MCF 10A (cell line): ENCODE measurements at regions not wholly inside any gene's neighbourhood (a gene's known extent, or its start where the extent isn't known, plus 50 kb on each side); places are given as distances from the start of the nearest gene placed in this dataset.

Experiments used
- BruUV-seq: library from RNA; stranded (reverse); fragments of 400-500 nt; replicated peaks from 2 replicates; lab custom pipeline; 2021; lab: Mats Ljungman, UMichigan
- CTCF ChIA-PET: fragments of 300-600 bp; sonication (Branson Sonifier 250); formaldehyde crosslinking; extraction: SDS; loops from one replicate; lab custom pipeline; 2021; ENCODE audit warnings: antibody characterized with exemption, inconsistent platforms; lab: Yijun Ruan, JAX
- POLR2A ChIA-PET: fragments of 300-600, 350-650 bp; sonication (Branson Sonifier 250); formaldehyde crosslinking; extraction: SDS; loops from one replicate; lab custom pipeline; 2020; ENCODE audit warnings: antibody characterized with exemption, inconsistent platforms; lab: Yijun Ruan, JAX
- DNase-seq: peaks from one replicate; pipeline ENCODE4 v3.0.0-alpha.2; 2018; ENCODE audit not compliant: unreplicated experiment
- H3K27ac Mint-ChIP-seq: one replicate; pipeline ENCODE4 v1.8.0; 2022; ENCODE audit warnings: mild to moderate bottlenecking, low read depth, mixed read lengths; ENCODE audit not compliant: unreplicated experiment
- H3K27me3 Mint-ChIP-seq: one replicate; pipeline ENCODE4 v1.8.0; 2022; ENCODE audit warnings: mixed read lengths; ENCODE audit not compliant: insufficient read depth, unreplicated experiment
- H3K36me3 Mint-ChIP-seq: one replicate; pipeline ENCODE4 v1.8.0; 2022; ENCODE audit warnings: mild to moderate bottlenecking, moderate library complexity, mixed read lengths; ENCODE audit not compliant: insufficient read depth, unreplicated experiment
- H3K4me1 Mint-ChIP-seq: one replicate; pipeline ENCODE4 v1.8.0; 2022; ENCODE audit warnings: mixed read lengths; ENCODE audit not compliant: insufficient read depth, unreplicated experiment
- H3K4me3 Mint-ChIP-seq: one replicate; pipeline ENCODE4 v1.8.0; 2022; ENCODE audit warnings: mild to moderate bottlenecking, moderate library complexity, mixed read lengths; ENCODE audit not compliant: unreplicated experiment
- H3K9me3 Mint-ChIP-seq: one replicate; pipeline ENCODE4 v1.8.0; 2022; ENCODE audit warnings: mixed read lengths; ENCODE audit not compliant: unreplicated experiment
- CTCF ChIP-seq: fragments of 200-600 bp; IDR thresholded peaks from one replicate; pipeline ENCODE4 v1.8.0; 2022; ENCODE audit warnings: antibody characterized with exemption, mild to moderate bottlenecking; ENCODE audit not compliant: unreplicated experiment
- intact Hi-C: fragments of 100-400 bp; cut with micrococcal nuclease; formaldehyde crosslinking; loops from 2 replicates; pipeline ENCODE4 v1.14.1; 2022

GRCh38 chr1:214842856-214843255, 239.7 kb upstream of the KCNK2 start:
- ChIA-PET POLR2A (interaction anchor here (1.4 kb wide), 1 partner anchor 9 kb away, joined by 6 read pairs; no protein-coding TSS in a partner anchor), CTCF (interaction anchor here (0.5 to 1.2 kb wide), 4 partner anchors 15 to 477 kb away, joined by 3 to 5 read pairs (median 4); no protein-coding TSS in a partner anchor)
- Mint-ChIP-seq H3K27ac (no peak overlapping the region), H3K4me3 (no peak overlapping the region), H3K36me3 (no peaks in the 10 kb centered on the region), H3K27me3 (no peaks in the 10 kb centered on the region), H3K4me1 (peaks cover 10% of the 10 kb centered on the region), H3K9me3 (no peaks in the 10 kb centered on the region)
- TF ChIP-seq CTCF: no peak
- no TSS peak for BruUV-seq
- DNase-seq: no peak
- intact Hi-C loops: no loop called here

- H3K36me3 Mint-ChIP-seq: no peaks in the 10 kb centered on the region
- H3K4me3 Mint-ChIP-seq: no peak overlapping the region
- no peak for TF ChIP-seq CTCF
- no TSS peak for BruUV-seq
- intact Hi-C loops: no loop called here
- H3K27ac Mint-ChIP-seq: no peak overlapping the region
- H3K27me3 Mint-ChIP-seq: no peaks in the 10 kb centered on the region
- CTCF ChIA-PET: interaction anchor here (0.5 to 1.2 kb wide), 4 partner anchors 15 to 476 kb away, joined by 3 to 5 read pairs (median 4); no protein-coding TSS in a partner anchor
- H3K4me1 Mint-ChIP-seq: peaks cover 7% of the 10 kb centered on the region
- POLR2A ChIA-PET: interaction anchor here (0.7 to 1.4 kb wide), 2 partner anchors 10 kb away, joined by 4 to 6 read pairs; no protein-coding TSS in a partner anchor
- no peaks in the 10 kb centered on the region for H3K9me3 Mint-ChIP-seq
- DNase-seq: no peak
Measured at GRCh38 chr1:214843281-214843680, 239.3 kb upstream of the KCNK2 start.

GRCh38 chr1:214844319-214844718, 238.2 kb upstream of the KCNK2 start:
- CTCF ChIA-PET: interaction anchor here (0.6 to 1.1 kb wide), 2 partner anchors 302 to 691 kb away, joined by 3 to 4 read pairs; no protein-coding TSS in a partner anchor

GRCh38 chr1:214846276-214846675, 236.3 kb upstream of the KCNK2 start:
- TF ChIP-seq CTCF: no peak
- no peaks in the 10 kb centered on the region for H3K4me1 Mint-ChIP-seq
- DNase-seq: no peak
- H3K27ac Mint-ChIP-seq: no peak overlapping the region
- no peaks in the 10 kb centered on the region for H3K27me3 Mint-ChIP-seq
- BruUV-seq: no TSS peak
- H3K9me3 Mint-ChIP-seq: peaks cover 11% of the 10 kb centered on the region
- ChIA-PET POLR2A (no interaction called here), CTCF (interaction anchor here (0.5 kb wide), 1 partner anchor 665 kb away, joined by 3 read pairs; no protein-coding TSS in a partner anchor)
- no peak overlapping the region for H3K4me3 Mint-ChIP-seq
- intact Hi-C loops: no loop called here
- no peaks in the 10 kb centered on the region for H3K36me3 Mint-ChIP-seq

More at GRCh38 chr1:214844319-214844718, 238.2 kb upstream of the KCNK2 start:
- no peak for DNase-seq
- H3K9me3 Mint-ChIP-seq: no peaks in the 10 kb centered on the region
- peaks cover 5% of the 10 kb centered on the region for H3K4me1 Mint-ChIP-seq
- no peak overlapping the region for H3K4me3 Mint-ChIP-seq
- POLR2A ChIA-PET: no interaction called here
- BruUV-seq: no TSS peak
- intact Hi-C loops: no loop called here
- no peak for TF ChIP-seq CTCF
- H3K27me3 Mint-ChIP-seq: no peaks in the 10 kb centered on the region
- no peak overlapping the region for H3K27ac Mint-ChIP-seq
- no peaks in the 10 kb centered on the region for H3K36me3 Mint-ChIP-seq
